ENCODE measurements at regions not wholly inside any gene's neighbourhood (a gene's known extent, or its start where the extent isn't known, plus 50 kb on each side); places are given as distances from the start of the nearest gene placed in this dataset.

DNA sequence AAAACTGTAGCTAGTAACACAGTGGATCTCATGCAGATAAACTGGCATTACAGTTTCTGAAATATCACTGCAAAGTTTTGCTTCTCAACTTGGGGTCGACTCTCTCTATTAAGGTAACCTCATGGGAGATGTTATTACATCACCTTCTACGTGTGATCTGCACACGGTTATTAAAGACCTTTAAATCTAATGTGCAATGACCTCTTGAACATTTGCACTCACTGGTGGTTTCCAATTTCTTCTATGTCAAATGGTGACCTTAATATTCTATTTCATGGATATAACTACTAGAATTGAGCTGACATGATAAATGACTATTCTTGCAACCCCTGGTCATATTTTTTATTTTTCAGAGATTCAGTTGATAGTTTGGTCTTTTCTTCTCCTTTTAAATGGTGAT, 191.3 kb downstream of the PPP1R3A start:
- no peak overlapping the region for H2AFZ ChIP-seq
- TF ChIP-seq, protein P1, sequence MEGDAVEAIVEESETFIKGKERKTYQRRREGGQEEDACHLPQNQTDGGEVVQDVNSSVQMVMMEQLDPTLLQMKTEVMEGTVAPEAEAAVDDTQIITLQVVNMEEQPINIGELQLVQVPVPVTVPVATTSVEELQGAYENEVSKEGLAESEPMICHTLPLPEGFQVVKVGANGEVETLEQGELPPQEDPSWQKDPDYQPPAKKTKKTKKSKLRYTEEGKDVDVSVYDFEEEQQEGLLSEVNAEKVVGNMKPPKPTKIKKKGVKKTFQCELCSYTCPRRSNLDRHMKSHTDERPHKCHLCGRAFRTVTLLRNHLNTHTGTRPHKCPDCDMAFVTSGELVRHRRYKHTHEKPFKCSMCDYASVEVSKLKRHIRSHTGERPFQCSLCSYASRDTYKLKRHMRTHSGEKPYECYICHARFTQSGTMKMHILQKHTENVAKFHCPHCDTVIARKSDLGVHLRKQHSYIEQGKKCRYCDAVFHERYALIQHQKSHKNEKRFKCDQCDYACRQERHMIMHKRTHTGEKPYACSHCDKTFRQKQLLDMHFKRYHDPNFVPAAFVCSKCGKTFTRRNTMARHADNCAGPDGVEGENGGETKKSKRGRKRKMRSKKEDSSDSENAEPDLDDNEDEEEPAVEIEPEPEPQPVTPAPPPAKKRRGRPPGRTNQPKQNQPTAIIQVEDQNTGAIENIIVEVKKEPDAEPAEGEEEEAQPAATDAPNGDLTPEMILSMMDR (IDR thresholded peaks at IDR 0.05), result no peak
- H3K4me3 ChIP-seq (ENCODE audit: low read depth, low read length), result no peak overlapping the region
- H3K27ac ChIP-seq, result no peak overlapping the region
- no peaks in the 10 kb centered on the region for H3K79me2 ChIP-seq
- no peaks in the 10 kb centered on the region for H3K27me3 ChIP-seq (ENCODE audit: control insufficient read depth, insufficient read depth, low read length)
- no peak overlapping the region for H3K9ac ChIP-seq
- no peaks in the 10 kb centered on the region for H3K36me3 ChIP-seq (ENCODE audit: control insufficient read depth, insufficient read depth, low read length)
- no peaks in the 10 kb centered on the region for H3K4me1 ChIP-seq
- no peaks in the 10 kb centered on the region for H3K9me3 ChIP-seq (ENCODE audit: control insufficient read depth, low read length)
- no peak overlapping the region for H3K4me2 ChIP-seq (ENCODE audit: low read length)

DNA sequence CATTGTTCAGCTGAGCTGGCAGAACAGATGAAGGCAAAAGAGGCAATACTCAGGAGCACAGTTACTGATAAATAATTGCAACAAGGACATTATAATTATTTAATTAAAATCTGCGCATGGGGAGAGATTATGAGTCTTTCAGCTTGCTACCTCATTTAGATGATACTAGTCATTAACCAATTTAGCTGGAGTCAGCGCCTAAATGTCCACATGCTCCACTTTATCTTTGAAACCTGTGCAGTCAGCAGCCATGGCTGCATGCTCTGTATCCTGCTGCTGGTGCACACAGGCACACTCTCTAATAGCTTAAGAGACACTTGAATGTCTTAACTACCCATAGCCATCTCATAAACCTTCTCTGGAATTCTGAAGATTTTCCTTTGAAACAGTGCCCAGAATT, 196.8 kb downstream of the PPP1R3A start:
- Histone ChIP-seq H3K4me2 (ENCODE audit: low read length) (no peak overlapping the region), H3K79me2 (no peaks in the 10 kb centered on the region), H3K9ac (no peak overlapping the region), H3K36me3 (ENCODE audit: control insufficient read depth, insufficient read depth, low read length) (no peaks in the 10 kb centered on the region), H3K9me3 (ENCODE audit: control insufficient read depth, low read length) (no peaks in the 10 kb centered on the region), H3K4me3 (ENCODE audit: low read depth, low read length) (no peak overlapping the region), H3K27ac (no peak overlapping the region), H2AFZ (no peak overlapping the region), H3K4me1 (no peaks in the 10 kb centered on the region), H3K27me3 (ENCODE audit: control insufficient read depth, insufficient read depth, low read length) (no peaks in the 10 kb centered on the region)
- TF ChIP-seq, protein P1 (IDR thresholded peaks at IDR 0.05), result no peak

DNA sequence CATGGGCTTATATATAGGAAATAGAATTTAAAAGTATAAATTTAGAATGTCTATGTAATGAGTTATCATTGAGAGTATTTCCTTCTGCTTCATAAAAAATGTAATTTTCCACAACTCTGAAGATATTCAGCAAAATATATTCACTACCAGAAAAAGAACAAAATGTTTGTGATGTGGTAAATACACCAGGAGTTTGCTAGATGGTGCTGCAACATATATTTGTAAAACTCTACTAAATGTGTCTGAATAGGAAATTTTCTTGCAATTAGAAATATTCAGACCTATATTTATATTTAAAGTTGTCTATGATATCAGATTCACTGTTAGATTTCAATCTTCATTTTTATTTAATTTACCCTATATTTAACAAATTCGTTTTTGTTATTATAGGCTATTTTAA, 201.1 kb downstream of the PPP1R3A start:
- Histone ChIP-seq H3K79me2 (no peaks in the 10 kb centered on the region), H3K4me2 (ENCODE audit: low read length) (no peak overlapping the region), H3K9me3 (ENCODE audit: control insufficient read depth, low read length) (no peaks in the 10 kb centered on the region), H3K27me3 (ENCODE audit: control insufficient read depth, insufficient read depth, low read length) (no peaks in the 10 kb centered on the region), H3K36me3 (ENCODE audit: control insufficient read depth, insufficient read depth, low read length) (no peaks in the 10 kb centered on the region), H2AFZ (no peak overlapping the region), H3K4me3 (ENCODE audit: low read depth, low read length) (no peak overlapping the region), H3K27ac (no peak overlapping the region), H3K4me1 (no peaks in the 10 kb centered on the region), H3K9ac (no peak overlapping the region)
- TF ChIP-seq, protein P1 (IDR thresholded peaks at IDR 0.05), result no peak

DNA sequence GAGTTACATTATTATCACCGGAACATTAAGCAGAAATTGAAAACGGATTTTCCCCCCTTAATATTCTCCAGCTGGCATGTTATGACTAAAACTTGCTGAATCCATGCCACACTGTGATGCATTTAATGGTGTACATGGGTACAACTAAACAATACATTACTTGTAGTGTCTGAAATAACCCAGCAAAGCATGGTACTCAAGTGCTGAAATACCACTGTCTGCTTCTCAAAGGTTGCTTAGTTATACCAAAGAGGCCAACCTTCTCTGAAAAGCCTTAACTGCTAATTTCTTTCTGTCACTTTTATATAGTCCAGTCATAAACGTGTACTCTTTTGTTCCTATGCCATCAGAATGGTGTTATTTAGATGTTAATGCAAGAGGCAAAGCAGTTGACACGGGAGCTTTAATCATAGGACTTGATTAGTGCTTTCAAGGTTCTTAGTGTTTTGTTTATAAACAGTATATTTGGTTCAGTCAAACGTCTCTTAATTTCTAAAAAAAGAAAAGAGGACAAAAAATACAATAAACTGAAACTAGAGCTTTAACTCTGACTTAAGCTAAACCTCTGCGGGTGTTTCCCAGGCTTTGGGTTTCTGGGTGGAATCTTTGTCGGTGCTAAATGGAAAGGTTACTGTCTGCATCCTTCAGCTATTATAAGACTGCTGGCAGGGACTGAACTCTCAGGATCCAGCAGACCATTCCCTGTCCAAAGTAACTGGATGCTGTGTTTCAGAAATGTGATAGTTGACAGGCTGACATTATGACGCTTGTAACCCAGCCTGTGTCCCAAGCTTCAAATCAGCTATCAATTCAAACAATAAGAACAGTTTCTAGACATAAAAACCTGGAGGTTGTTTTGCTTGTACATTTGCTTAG, 202.6 kb downstream of the PPP1R3A start:
- no peak overlapping the region for H3K27ac ChIP-seq
- H3K79me2 ChIP-seq, result no peaks in the 10 kb centered on the region
- H3K9ac ChIP-seq, result no peak overlapping the region
- H3K9me3 ChIP-seq (ENCODE audit: control insufficient read depth, low read length), result no peaks in the 10 kb centered on the region
- H3K4me2 ChIP-seq (ENCODE audit: low read length), result no peak overlapping the region
- H3K27me3 ChIP-seq (ENCODE audit: control insufficient read depth, insufficient read depth, low read length), result no peaks in the 10 kb centered on the region
- no peaks in the 10 kb centered on the region for H3K36me3 ChIP-seq (ENCODE audit: control insufficient read depth, insufficient read depth, low read length)
- H3K4me1 ChIP-seq, result no peaks in the 10 kb centered on the region
- no peak overlapping the region for H3K4me3 ChIP-seq (ENCODE audit: low read depth, low read length)
- no peak overlapping the region for H2AFZ ChIP-seq
- TF ChIP-seq, protein P1 (IDR thresholded peaks at IDR 0.05), result no peak

DNA sequence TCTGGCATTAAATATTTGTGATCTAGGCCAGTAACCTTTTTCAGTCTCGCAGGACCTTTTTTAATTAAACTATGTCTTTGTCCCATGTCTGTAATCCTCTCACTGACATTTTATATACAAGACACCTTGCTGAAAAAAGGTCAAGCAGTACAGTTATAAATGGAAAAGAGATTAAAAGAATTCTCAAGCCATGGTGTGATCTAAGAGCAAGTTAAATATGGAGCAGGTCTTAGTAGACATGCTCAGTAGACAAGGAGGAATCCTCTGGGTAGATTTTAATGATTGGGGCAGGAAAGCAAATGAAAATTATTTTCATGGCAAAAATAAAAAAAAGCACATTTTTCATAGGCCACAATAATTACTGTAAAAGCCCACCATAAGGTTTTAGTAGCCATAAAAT, 203.5 kb downstream of the PPP1R3A start:
- H3K27ac ChIP-seq, result no peak overlapping the region
- no peaks in the 10 kb centered on the region for H3K4me1 ChIP-seq
- H3K79me2 ChIP-seq, result no peaks in the 10 kb centered on the region
- H3K4me3 ChIP-seq (ENCODE audit: low read depth, low read length), result no peak overlapping the region
- no peaks in the 10 kb centered on the region for H3K9me3 ChIP-seq (ENCODE audit: control insufficient read depth, low read length)
- no peaks in the 10 kb centered on the region for H3K27me3 ChIP-seq (ENCODE audit: control insufficient read depth, insufficient read depth, low read length)
- no peak overlapping the region for H3K9ac ChIP-seq
- H2AFZ ChIP-seq, result no peak overlapping the region
- H3K36me3 ChIP-seq (ENCODE audit: control insufficient read depth, insufficient read depth, low read length), result no peaks in the 10 kb centered on the region
- no peak overlapping the region for H3K4me2 ChIP-seq (ENCODE audit: low read length)
- TF ChIP-seq, protein P1 (IDR thresholded peaks at IDR 0.05), result no peak

Measured in parathyroid adenoma (tissue), 2 donors.